ENCODE measurements at regions not wholly inside any gene's neighbourhood (a gene's known extent, or its start where the extent isn't known, plus 50 kb on each side); places are given as distances from the start of the nearest gene placed in this dataset.

- no peak overlapping the region for H3K27ac ChIP-seq (ENCODE audit: low read depth in 1 of 2, low read length in 2 of 2)
- H3K27me3 ChIP-seq (ENCODE audit: control insufficient read depth in 4 of 4, insufficient read depth in 4 of 4, low read length in 3 of 4) = peaks cover 0 to 9% (median 6%) of the 10 kb centered on the region in 4 donors
- no peak overlapping the region for H3K4me3 ChIP-seq (ENCODE audit: low read depth in 1 of 3, low read length in 3 of 3)
- H3K4me1 ChIP-seq (ENCODE audit: control insufficient read depth in 4 of 4, insufficient read depth in 4 of 4, low read length in 3 of 4) = no peaks in the 10 kb centered on the region
- TF ChIP-seq RXRA (IDR thresholded peaks at IDR 0.05) (no peak), FOXA2 (IDR thresholded peaks at IDR 0.05) (no peak), EGR1 (IDR thresholded peaks at IDR 0.05; ENCODE audit: low read depth in 2 of 2) (no peak), FOXA1 (IDR thresholded peaks at IDR 0.05) (no peak), NR2F2 (IDR thresholded peaks at IDR 0.05) (no peak), ZBTB33 (IDR thresholded peaks at IDR 0.05) (no peak), ATF3 (IDR thresholded peaks at IDR 0.05) (no peak), YY1 (IDR thresholded peaks at IDR 0.05) (no peak), CTCF (IDR thresholded peaks at IDR 0.05; ENCODE audit: low read depth, low read length, missing input control) (no peak), REST (IDR thresholded peaks at IDR 0.05) (no peak), RAD21 (IDR thresholded peaks at IDR 0.05) (no peak), HNF4A (conservative IDR thresholded peaks at IDR 0.05) (no peak), TAF1 (conservative IDR thresholded peaks at IDR 0.05) (no peak), GABPA (IDR thresholded peaks at IDR 0.05 in 1 of 2, conservative IDR thresholded peaks at IDR 0.05 in 1 of 2) (no peak), SP1 (IDR thresholded peaks at IDR 0.05) (no peak), HNF4G (IDR thresholded peaks at IDR 0.05) (no peak), JUND (IDR thresholded peaks at IDR 0.05) (no peak), MAX (IDR thresholded peaks at IDR 0.05) (no peak)
- peak; percentile 2 for DNase-seq (ENCODE audit: low spot score)
- 66% methylated on average over 14 of the region's 14 CpGs for WGBS
- H3K9ac ChIP-seq (ENCODE audit: low read depth in 1 of 2, low read length in 2 of 2) = no peak overlapping the region
- peaks cover 0 to 2% (median 0%) of the 10 kb centered on the region in 4 donors for H3K9me3 ChIP-seq (ENCODE audit: control insufficient read depth in 4 of 4, low read length in 3 of 4)
- no peaks in the 10 kb centered on the region for H3K36me3 ChIP-seq (ENCODE audit: control insufficient read depth in 4 of 4, insufficient read depth in 3 of 4, low read depth in 1 of 4, low read length in 3 of 4)
Measured at GRCh38 chr13:111938741-111939665, 127.9 kb upstream of the SOX1 start.

Data from liver (tissue), 8 donors.